DMS153 treated with DMSO at 0.1 percent for 48 hours (cell line): ENCODE measurements at regions not wholly inside any gene's neighbourhood (a gene's known extent, or its start where the extent isn't known, plus 50 kb on each side); places are given as distances from the start of the nearest gene placed in this dataset.
"Not testable (repeated sequence)": the region's sequence is repeated elsewhere in the genome, so short reads cannot be mapped to it uniquely, and the experiment has no call there.

Experiments used
- DNase-seq: peaks from one replicate; lab custom pipeline; 2025; ENCODE audit not compliant: unreplicated experiment; lab: John Stamatoyannopoulos, UW

- no peak for DNase-seq
These were observed 79.7 kb upstream of the SSBP2 start for GRCh38 chr5:81830596-81830995.

- no peak for DNase-seq
These were observed 78.3 kb upstream of the SSBP2 start for GRCh38 chr5:81829242-81829641.

GRCh38 chr5:81827500-81827899, 76.6 kb upstream of the SSBP2 start:
- DNase-seq = no peak

DNA sequence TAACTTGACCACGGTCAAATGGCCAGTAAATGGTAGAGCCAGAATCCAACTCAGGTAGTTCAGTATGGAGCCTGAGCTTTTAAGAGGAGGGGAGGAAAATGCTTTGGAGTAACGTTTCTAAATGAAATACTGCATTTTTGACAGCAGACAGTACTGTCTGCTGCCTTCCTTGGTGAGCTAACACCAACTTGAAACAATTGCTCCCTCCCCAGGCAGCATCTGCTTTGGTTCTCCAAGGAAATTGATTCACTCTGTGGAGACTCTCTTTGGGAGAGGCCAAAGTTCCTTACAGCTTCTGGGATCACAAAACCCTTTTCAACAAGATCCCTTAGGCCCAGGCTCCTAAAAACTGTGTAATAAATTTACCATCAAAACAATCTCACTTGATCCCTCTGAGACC, 75.2 kb upstream of the SSBP2 start:
- DNase-seq = no peak

DNA sequence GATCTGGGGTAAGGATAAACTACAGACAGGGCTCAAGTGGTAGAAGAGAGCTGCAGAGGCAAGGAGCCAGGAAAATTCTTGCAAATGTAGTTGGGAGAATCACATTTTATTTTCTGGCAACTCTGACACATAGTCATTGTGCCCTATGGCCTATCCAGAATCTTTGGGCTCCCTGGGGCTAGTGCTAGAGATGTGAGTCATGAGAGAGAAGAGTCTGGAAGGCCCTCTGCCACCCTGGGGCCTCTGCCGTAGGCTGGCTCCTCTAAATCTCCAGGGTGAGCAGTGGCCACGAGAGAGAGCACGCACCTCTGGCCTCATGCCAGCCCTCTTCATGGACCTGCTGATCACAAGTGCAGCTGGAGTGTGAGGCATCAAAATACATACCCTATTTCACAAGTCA, 74.3 kb upstream of the SSBP2 start:
- DNase-seq = peak; percentile 20

DNA sequence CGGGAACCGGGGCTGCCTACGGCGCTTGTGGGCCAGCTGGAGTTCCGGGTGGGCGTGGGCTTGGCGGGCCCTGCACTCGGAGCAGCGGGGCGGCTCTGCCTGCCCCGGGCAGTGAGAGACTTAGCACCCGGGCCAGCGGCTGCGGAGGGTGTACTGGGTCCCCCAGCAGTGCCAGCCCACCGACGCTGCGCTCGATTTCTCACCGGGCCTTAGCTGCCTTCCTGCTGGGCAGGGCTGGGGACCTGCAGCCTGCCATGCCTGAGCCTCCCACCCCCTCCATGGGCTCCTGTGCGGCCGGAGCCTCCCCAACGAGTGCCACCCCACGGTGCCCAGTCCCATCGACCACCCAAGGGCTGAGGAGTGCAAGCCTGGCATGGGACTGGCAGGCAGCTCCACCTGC, 72.8 kb upstream of the SSBP2 start:
- DNase-seq = not testable (repeated sequence)

GRCh38 chr5:81820863-81821262, 70.0 kb upstream of the SSBP2 start:
- DNase-seq = no peak

GRCh38 chr5:81820318-81820636, 69.4 kb upstream of the SSBP2 start:
- DNase-seq = no peak

GRCh38 chr5:81819556-81820317, 68.8 kb upstream of the SSBP2 start:
- no peak for DNase-seq

DNA sequence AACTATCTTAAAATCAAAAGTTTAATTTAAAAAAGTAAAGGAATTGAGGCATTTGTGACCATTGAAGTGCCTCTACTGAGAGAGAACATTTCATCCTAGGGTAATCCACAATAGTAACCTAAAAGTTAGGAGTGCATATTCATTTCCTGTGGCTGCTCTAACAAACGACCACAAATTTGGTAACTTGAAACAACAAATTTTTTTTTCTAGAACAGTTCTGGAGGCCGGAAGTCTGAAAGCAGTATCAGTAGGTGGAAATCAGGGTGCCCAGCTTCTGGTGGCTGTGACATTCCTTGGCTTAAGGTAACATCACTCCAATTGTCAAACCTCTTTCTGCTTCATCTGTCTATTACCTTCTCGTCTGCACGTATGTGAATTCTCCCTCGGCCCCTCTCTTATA, 67.1 kb upstream of the SSBP2 start:
- DNase-seq = no peak

GRCh38 chr5:81817086-81817485, 66.2 kb upstream of the SSBP2 start:
- no peak for DNase-seq

DNA sequence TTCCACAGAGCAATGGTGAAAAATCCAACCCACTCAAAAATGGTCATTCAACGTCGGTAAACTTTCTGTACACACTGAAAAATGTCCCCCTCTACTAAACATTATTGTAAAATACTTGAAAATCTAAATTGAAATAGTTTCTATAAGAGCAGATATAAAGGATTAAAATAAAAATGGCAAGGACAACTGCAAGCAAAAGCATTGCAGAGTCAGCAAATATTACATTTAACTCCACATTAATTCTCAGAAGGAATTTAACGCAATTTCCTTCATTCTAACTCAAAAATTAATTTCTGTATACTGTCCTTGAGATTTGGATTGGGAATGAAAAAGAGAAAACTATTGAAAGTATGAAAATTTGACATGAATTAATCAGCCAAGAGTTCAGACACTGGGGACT, 64.4 kb upstream of the SSBP2 start:
- no peak for DNase-seq

DNA sequence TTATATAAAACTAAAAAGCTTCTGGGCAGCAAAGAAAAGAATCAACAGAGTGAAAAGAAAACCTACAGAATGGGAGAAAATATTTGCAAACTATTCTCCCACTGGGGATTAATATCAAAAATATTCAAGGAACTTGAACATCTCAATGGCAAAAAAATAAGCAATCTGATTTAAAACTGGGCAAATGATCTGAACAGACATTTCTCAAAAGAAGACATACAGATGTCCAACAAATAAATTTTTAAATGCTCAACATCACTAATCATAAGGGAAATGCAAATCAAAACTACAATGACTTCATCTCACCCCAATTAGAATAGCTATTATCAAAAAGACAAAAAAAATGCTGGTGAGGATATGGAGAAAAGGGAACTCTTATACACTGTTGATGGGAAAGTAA, 57.2 kb upstream of the SSBP2 start:
- no peak for DNase-seq

DNA sequence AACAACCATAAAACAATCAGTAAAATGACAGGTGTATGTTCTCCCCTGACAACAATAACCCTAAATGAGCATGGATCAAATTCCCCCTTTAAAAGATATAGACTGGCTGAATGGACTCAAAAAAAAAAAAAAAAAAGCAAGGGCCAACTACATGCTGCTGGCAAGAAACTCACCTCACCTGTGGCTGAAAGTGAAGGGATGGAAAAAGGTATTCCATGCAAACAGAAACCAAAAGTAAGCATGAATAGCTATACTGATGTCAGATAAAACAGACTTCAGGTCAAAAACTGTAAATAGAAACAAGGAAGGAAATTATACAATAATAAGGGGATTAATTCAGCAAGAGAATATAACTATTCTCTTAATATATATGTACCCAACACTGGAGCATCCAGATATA, 54.2 kb upstream of the SSBP2 start:
- DNase-seq = no peak

GRCh38 chr5:81803812-81804211, 52.9 kb upstream of the SSBP2 start:
- no peak for DNase-seq

DNA sequence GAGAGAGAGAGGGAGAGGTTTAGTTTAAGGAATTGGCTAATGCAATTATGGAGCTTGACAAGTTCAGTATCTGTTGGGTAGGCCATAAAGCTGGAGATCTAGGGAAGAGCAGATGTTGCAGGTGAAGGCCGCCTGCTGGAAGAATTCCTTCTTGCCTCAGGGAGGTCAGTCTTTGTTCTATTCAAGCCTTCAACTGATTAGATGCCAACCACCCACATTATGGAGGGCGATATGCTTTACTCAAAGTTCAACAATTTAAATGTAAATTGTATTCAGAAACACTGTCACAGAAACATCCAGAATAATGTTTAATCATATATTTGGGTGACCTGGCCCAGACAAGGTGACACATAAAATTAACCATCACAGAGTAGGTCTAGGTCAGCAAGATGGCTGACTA, 51.7 kb upstream of the SSBP2 start:
- no peak for DNase-seq

DNA sequence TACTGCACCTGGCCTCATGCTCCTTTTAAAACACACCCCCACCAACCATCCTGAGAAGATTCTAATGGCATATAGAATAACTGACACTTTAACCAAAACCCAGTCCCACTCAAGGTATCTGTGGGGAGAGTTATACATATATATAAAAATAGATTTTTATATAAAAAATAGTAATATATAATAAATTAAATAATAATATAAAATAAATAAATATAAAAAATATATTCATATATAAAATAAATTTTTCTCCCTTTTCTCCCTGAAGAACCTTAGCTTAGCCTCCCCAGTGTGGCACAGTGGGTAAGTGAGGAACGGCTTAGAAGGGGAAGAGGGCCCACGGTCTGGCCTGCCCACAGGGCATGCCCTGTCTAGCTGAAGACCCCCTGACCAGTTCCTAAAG, 51.1 kb upstream of the SSBP2 start:
- no peak for DNase-seq

DNA sequence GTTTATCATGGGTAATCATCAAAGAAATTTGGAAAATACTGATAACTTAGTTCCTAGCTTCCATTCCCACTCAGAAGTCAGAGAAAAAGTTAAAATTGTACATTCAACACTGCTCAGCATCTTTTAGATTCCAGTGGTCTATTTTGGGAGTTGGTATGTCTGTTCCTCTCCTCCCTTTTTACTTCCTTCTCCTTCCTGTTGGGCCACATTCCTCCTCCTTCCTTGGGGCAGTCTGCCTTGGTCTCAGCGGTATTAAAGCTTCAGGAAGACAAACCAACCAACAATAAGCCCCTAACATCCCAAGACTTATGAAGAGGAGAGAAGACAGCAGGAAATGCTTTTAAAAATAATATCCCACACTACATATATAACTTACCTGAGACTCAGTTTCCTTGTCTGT, 49.9 kb upstream of the SSBP2 start:
- DNase-seq = no peak
